ENCODE measurements at regions not wholly inside any gene's neighbourhood (a gene's known extent, or its start where the extent isn't known, plus 50 kb on each side); places are given as distances from the start of the nearest gene placed in this dataset.

DNA sequence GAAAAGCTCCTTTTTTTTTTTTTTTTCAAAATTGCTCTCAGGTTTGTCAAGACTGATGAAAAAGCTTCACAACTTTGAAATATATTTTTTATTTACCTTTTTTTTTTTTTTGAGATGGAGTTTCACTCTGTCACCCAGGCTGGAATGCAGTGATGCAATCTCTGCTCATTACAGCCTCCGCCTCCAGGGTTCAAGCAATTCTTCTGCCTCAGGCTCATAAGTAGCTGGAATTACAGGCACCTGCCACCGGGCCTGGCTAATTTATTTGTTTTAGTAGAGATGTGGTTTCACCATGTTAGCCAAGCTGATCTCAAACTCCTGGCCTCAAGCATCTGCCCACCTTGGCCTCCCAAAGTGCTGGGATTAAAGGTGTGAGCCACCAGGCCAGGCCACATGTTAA lies 1515.0 kb downstream of the OTOL1 start:
- Histone ChIP-seq H3K4me1 (replicated peaks in 1 of 2; ENCODE audit: control insufficient read depth in 2 of 2, insufficient read depth in 2 of 2, low read length in 2 of 2) (no peaks in the 10 kb centered on the region), H3K4me3 (no peak overlapping the region), H3K79me2 (ENCODE audit: control insufficient read depth, insufficient read depth, low read length) (no peaks in the 10 kb centered on the region), H3K4me2 (ENCODE audit: insufficient read depth, low read length) (no peak overlapping the region), H4K20me1 (replicated peaks; ENCODE audit: control insufficient read depth, insufficient read depth, low read length) (no peaks in the 10 kb centered on the region), H3K9me1 (ENCODE audit: control insufficient read depth, insufficient read depth, low read length) (no peaks in the 10 kb centered on the region), H3K9ac (ENCODE audit: insufficient read depth in 1 of 2, low read depth in 2 of 2, low read length in 2 of 2) (no peak overlapping the region), H3K36me3 (ENCODE audit: control insufficient read depth, insufficient read depth, low read length) (no peaks in the 10 kb centered on the region), H3K27ac (ENCODE audit: extremely low read depth, low read depth, low read length) (no peak overlapping the region), H2AFZ (ENCODE audit: low read depth, low read length) (no peak overlapping the region), H3K27me3 (ENCODE audit: control insufficient read depth in 2 of 2, insufficient read depth in 2 of 2, low read length in 2 of 2) (no peaks in the 10 kb centered on the region), H3K9me3 (replicated peaks; ENCODE audit: control insufficient read depth, insufficient read depth, low read depth, low read length) (no peaks in the 10 kb centered on the region)
- 0% methylated on average over 2 of the region's 2 CpGs for WGBS (ENCODE audit: insufficient coverage, low coverage, missing lambda C conversion rate)
- FAIRE-seq: no peak
- BruUV-seq (replicated peaks): no TSS peak
- intact Hi-C loops (cut with micrococcal nuclease): no loop called here
- CTCF ChIA-PET (ENCODE audit: low intra/inter-chr PET ratio): no interaction called here
- POLR2A ChIA-PET: interaction anchor here (0.7 kb wide), 1 partner anchor 27 kb away, joined by 3 read pairs; no protein-coding TSS in a partner anchor
- no peak for DNase-seq (ENCODE audit: extremely low read depth in 1 of 4, low spot score in 3 of 4)
- no peak for ATAC-seq
- TF ChIP-seq, protein P1, sequence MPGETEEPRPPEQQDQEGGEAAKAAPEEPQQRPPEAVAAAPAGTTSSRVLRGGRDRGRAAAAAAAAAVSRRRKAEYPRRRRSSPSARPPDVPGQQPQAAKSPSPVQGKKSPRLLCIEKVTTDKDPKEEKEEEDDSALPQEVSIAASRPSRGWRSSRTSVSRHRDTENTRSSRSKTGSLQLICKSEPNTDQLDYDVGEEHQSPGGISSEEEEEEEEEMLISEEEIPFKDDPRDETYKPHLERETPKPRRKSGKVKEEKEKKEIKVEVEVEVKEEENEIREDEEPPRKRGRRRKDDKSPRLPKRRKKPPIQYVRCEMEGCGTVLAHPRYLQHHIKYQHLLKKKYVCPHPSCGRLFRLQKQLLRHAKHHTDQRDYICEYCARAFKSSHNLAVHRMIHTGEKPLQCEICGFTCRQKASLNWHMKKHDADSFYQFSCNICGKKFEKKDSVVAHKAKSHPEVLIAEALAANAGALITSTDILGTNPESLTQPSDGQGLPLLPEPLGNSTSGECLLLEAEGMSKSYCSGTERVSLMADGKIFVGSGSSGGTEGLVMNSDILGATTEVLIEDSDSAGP (CRISPR knock-in tag; IDR thresholded peaks at IDR 0.05): no peak
- TF ChIP-seq, protein P2, sequence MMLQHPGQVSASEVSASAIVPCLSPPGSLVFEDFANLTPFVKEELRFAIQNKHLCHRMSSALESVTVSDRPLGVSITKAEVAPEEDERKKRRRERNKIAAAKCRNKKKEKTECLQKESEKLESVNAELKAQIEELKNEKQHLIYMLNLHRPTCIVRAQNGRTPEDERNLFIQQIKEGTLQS (IDR thresholded peaks at IDR 0.05): no peak
- TF ChIP-seq, protein P2 (CRISPR knock-in tag; conservative IDR thresholded peaks at IDR 0.05): no peak
- TF ChIP-seq, protein P3, sequence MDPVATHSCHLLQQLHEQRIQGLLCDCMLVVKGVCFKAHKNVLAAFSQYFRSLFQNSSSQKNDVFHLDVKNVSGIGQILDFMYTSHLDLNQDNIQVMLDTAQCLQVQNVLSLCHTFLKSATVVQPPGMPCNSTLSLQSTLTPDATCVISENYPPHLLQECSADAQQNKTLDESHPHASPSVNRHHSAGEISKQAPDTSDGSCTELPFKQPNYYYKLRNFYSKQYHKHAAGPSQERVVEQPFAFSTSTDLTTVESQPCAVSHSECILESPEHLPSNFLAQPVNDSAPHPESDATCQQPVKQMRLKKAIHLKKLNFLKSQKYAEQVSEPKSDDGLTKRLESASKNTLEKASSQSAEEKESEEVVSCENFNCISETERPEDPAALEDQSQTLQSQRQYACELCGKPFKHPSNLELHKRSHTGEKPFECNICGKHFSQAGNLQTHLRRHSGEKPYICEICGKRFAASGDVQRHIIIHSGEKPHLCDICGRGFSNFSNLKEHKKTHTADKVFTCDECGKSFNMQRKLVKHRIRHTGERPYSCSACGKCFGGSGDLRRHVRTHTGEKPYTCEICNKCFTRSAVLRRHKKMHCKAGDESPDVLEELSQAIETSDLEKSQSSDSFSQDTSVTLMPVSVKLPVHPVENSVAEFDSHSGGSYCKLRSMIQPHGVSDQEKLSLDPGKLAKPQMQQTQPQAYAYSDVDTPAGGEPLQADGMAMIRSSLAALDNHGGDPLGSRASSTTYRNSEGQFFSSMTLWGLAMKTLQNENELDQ (CRISPR knock-in tag; IDR thresholded peaks at IDR 0.05; ENCODE audit: borderline replicate concordance): no peak
- TF ChIP-seq RBM39 (optimal IDR thresholded peaks at IDR 0.05; ENCODE audit: low read depth, low read length) (no peak), ZNF445 (CRISPR knock-in tag; IDR thresholded peaks at IDR 0.05; ENCODE audit: low read depth) (no peak), ZNF75A (CRISPR knock-in tag; IDR thresholded peaks at IDR 0.05) (no peak), MYNN (IDR thresholded peaks at IDR 0.05) (no peak), MYNN (CRISPR knock-in tag; IDR thresholded peaks at IDR 0.05) (no peak), IFI16 (CRISPR knock-in tag; IDR thresholded peaks at IDR 0.05) (no peak), GATA2 (CRISPR knock-in tag; IDR thresholded peaks at IDR 0.05) (no peak)
- TF ChIP-seq, protein P4, sequence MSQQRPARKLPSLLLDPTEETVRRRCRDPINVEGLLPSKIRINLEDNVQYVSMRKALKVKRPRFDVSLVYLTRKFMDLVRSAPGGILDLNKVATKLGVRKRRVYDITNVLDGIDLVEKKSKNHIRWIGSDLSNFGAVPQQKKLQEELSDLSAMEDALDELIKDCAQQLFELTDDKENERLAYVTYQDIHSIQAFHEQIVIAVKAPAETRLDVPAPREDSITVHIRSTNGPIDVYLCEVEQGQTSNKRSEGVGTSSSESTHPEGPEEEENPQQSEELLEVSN (IDR thresholded peaks at IDR 0.05; ENCODE audit: borderline replicate concordance in 1 of 2, extremely low read depth in 1 of 2, insufficient read depth in 1 of 2, insufficient read length in 1 of 2, low read depth in 1 of 2, low read length in 1 of 2, poor library complexity in 1 of 2, severe bottlenecking in 1 of 2): no peak
- in situ Hi-C loops (cut with MboI): no loop called here
